PC-9 (cell line): ENCODE measurements at regions not wholly inside any gene's neighbourhood (a gene's known extent, or its start where the extent isn't known, plus 50 kb on each side); places are given as distances from the start of the nearest gene placed in this dataset.

Experiments
- EZH2 ChIP-seq: fragments of 200-600 bp; sonication (generic); IDR thresholded peaks from 2 replicates; pipeline ENCODE4 v1.8.0; 2017; ENCODE audit warnings: antibody characterized with exemption, low read depth
- TF ChIP-seq, protein P1 (sequence below): fragments of 200-600 bp; sonication (generic); conservative IDR thresholded peaks from 2 replicates; pipeline ENCODE4 v1.6.1; 2017; ENCODE audit warnings: mixed run types, antibody characterized with exemption, mild to moderate bottlenecking, moderate library complexity

DNA sequence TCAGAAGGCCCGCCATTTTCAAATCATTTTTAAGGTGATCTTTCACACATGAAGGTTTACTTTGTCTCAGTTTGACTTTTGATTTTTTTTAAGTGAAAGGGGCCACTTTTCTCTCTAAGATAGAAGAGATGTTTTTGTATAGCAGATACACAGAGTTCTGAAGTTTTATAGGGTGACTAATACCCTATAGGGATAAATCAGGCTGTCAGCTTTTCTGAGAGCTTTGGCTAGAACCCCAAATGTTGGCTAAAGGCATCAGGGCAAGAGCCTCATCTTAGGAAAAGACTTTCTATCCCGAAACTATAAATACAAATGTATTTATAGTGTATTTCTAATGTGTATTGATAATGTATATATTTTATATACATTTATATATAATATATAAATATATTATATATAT lies 181.4 kb downstream of the TBX18 start:
- TF ChIP-seq, protein P1, sequence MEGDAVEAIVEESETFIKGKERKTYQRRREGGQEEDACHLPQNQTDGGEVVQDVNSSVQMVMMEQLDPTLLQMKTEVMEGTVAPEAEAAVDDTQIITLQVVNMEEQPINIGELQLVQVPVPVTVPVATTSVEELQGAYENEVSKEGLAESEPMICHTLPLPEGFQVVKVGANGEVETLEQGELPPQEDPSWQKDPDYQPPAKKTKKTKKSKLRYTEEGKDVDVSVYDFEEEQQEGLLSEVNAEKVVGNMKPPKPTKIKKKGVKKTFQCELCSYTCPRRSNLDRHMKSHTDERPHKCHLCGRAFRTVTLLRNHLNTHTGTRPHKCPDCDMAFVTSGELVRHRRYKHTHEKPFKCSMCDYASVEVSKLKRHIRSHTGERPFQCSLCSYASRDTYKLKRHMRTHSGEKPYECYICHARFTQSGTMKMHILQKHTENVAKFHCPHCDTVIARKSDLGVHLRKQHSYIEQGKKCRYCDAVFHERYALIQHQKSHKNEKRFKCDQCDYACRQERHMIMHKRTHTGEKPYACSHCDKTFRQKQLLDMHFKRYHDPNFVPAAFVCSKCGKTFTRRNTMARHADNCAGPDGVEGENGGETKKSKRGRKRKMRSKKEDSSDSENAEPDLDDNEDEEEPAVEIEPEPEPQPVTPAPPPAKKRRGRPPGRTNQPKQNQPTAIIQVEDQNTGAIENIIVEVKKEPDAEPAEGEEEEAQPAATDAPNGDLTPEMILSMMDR = no peak
- TF ChIP-seq EZH2 = no peak
